IgD-negative memory B cell (primary cell): ENCODE measurements at regions not wholly inside any gene's neighbourhood (a gene's known extent, or its start where the extent isn't known, plus 50 kb on each side); places are given as distances from the start of the nearest gene placed in this dataset.

Experiments used
- H3K27ac Mint-ChIP-seq, 3 donors: one replicate each; pipeline ENCODE4 v1.8.0; 2020 to 2022; ENCODE audit warnings: mild to moderate bottlenecking in 3 of 3, mixed read lengths in 3 of 3, moderate library complexity in 1 of 3
- H3K27me3 Mint-ChIP-seq: one replicate; pipeline ENCODE4 v1.8.0; 2021; ENCODE audit warnings: mixed read lengths
- H3K36me3 Mint-ChIP-seq: one replicate; pipeline ENCODE4 v1.8.0; 2020; ENCODE audit warnings: mild to moderate bottlenecking, mixed read lengths
- H3K4me1 Mint-ChIP-seq, 3 donors: one replicate each; pipeline ENCODE4 v1.8.0; 2020 to 2022; ENCODE audit warnings: mixed read lengths in 3 of 3, mild to moderate bottlenecking in 1 of 3
- H3K4me3 Mint-ChIP-seq, 4 donors: one replicate each; pipeline ENCODE4 v1.8.0; 2020 to 2022; ENCODE audit warnings: mild to moderate bottlenecking in 4 of 4, mixed read lengths in 4 of 4, moderate library complexity in 3 of 4
- H3K9me3 Mint-ChIP-seq, 3 donors: one replicate each; pipeline ENCODE4 v1.8.0; 2020 to 2021; ENCODE audit warnings: mixed read lengths in 3 of 3, mild to moderate bottlenecking in 1 of 3

GRCh38 chr9:15113288-15113687, 193.7 kb downstream of the TTC39B start:
- Mint-ChIP-seq H3K4me1 (no peaks in the 10 kb centered on the region), H3K9me3 (peaks cover 0 to 1% (median 0%) of the 10 kb centered on the region in 3 donors), H3K36me3 (no peaks in the 10 kb centered on the region), H3K27me3 (peaks cover 2% of the 10 kb centered on the region), H3K27ac (no peak overlapping the region), H3K4me3 (no peak overlapping the region)

- Mint-ChIP-seq H3K4me3 (no peak overlapping the region), H3K9me3 (peaks cover 2 to 4% (median 4%) of the 10 kb centered on the region in 3 donors), H3K4me1 (no peaks in the 10 kb centered on the region), H3K27me3 (peaks cover 2% of the 10 kb centered on the region), H3K27ac (no peak overlapping the region), H3K36me3 (no peaks in the 10 kb centered on the region)
These were observed 195.9 kb downstream of the TTC39B start for GRCh38 chr9:15111071-15111470.

GRCh38 chr9:15104826-15105420, 194.7 kb upstream of the FREM1 start:
- Mint-ChIP-seq H3K4me3 (no peak overlapping the region), H3K27ac (no peak overlapping the region), H3K4me1 (no peaks in the 10 kb centered on the region), H3K36me3 (no peaks in the 10 kb centered on the region), H3K9me3 (peaks cover 2 to 4% (median 4%) of the 10 kb centered on the region in 3 donors), H3K27me3 (peaks cover 9% of the 10 kb centered on the region)

GRCh38 chr9:15103290-15103689, 193.1 kb upstream of the FREM1 start:
- Mint-ChIP-seq H3K9me3 (peaks cover 2 to 4% (median 2%) of the 10 kb centered on the region in 3 donors), H3K27me3 (peaks cover 9% of the 10 kb centered on the region), H3K27ac (no peak overlapping the region), H3K36me3 (no peaks in the 10 kb centered on the region), H3K4me1 (no peaks in the 10 kb centered on the region), H3K4me3 (no peak overlapping the region)

GRCh38 chr9:15101095-15101494, 190.9 kb upstream of the FREM1 start:
- no peaks in the 10 kb centered on the region for H3K9me3 Mint-ChIP-seq
- peaks cover 13% of the 10 kb centered on the region for H3K27me3 Mint-ChIP-seq
- no peaks in the 10 kb centered on the region for H3K36me3 Mint-ChIP-seq
- H3K27ac Mint-ChIP-seq: no peak overlapping the region
- no peaks in the 10 kb centered on the region for H3K4me1 Mint-ChIP-seq
- no peak overlapping the region for H3K4me3 Mint-ChIP-seq

- no peak overlapping the region for H3K4me3 Mint-ChIP-seq
- no peaks in the 10 kb centered on the region for H3K4me1 Mint-ChIP-seq
- H3K9me3 Mint-ChIP-seq: no peaks in the 10 kb centered on the region
- H3K36me3 Mint-ChIP-seq: no peaks in the 10 kb centered on the region
- H3K27ac Mint-ChIP-seq: no peak overlapping the region
- peaks cover 13% of the 10 kb centered on the region for H3K27me3 Mint-ChIP-seq
These were observed 190.3 kb upstream of the FREM1 start for GRCh38 chr9:15100571-15100970.

GRCh38 chr9:15096972-15097371, 186.7 kb upstream of the FREM1 start:
- Mint-ChIP-seq H3K9me3 (peaks cover 0 to 3% (median 0%) of the 10 kb centered on the region in 3 donors), H3K4me3 (no peak overlapping the region), H3K27ac (no peak overlapping the region), H3K36me3 (peaks cover 3% of the 10 kb centered on the region), H3K4me1 (no peaks in the 10 kb centered on the region), H3K27me3 (peaks cover 5% of the 10 kb centered on the region)

- no peaks in the 10 kb centered on the region for H3K27me3 Mint-ChIP-seq
- H3K27ac Mint-ChIP-seq: no peak overlapping the region
- no peaks in the 10 kb centered on the region for H3K9me3 Mint-ChIP-seq
- H3K36me3 Mint-ChIP-seq: peaks cover 1% of the 10 kb centered on the region
- H3K4me3 Mint-ChIP-seq: no peak overlapping the region
- H3K4me1 Mint-ChIP-seq: no peaks in the 10 kb centered on the region
These were observed 176.6 kb upstream of the FREM1 start for GRCh38 chr9:15086778-15087324.

- Mint-ChIP-seq H3K36me3 (peaks cover 1% of the 10 kb centered on the region), H3K4me3 (peak overlapping the region in 1 of 4 donors; percentile 6), H3K27ac (no peak overlapping the region), H3K27me3 (peaks cover under 1% of the 10 kb centered on the region), H3K4me1 (no peaks in the 10 kb centered on the region), H3K9me3 (no peaks in the 10 kb centered on the region)
These were observed 176.0 kb upstream of the FREM1 start for GRCh38 chr9:15086156-15086763.

- no peaks in the 10 kb centered on the region for H3K9me3 Mint-ChIP-seq
- H3K4me3 Mint-ChIP-seq: no peak overlapping the region
- peaks cover 1% of the 10 kb centered on the region for H3K36me3 Mint-ChIP-seq
- peaks cover 0 to 2% (median 0%) of the 10 kb centered on the region in 3 donors for H3K4me1 Mint-ChIP-seq
- peaks cover 3% of the 10 kb centered on the region for H3K27me3 Mint-ChIP-seq
- no peak overlapping the region for H3K27ac Mint-ChIP-seq
These were observed 171.0 kb upstream of the FREM1 start for GRCh38 chr9:15081021-15081753.

GRCh38 chr9:15080401-15080800, 170.2 kb upstream of the FREM1 start:
- Mint-ChIP-seq H3K27ac (no peak overlapping the region), H3K4me3 (no peak overlapping the region), H3K27me3 (peaks cover 3% of the 10 kb centered on the region)

GRCh38 chr9:15079989-15080388, 169.8 kb upstream of the FREM1 start:
- H3K4me3 Mint-ChIP-seq: no peak overlapping the region
- H3K9me3 Mint-ChIP-seq: peaks cover 2 to 3% (median 2%) of the 10 kb centered on the region in 3 donors
- H3K27ac Mint-ChIP-seq: no peak overlapping the region
- peaks cover 3% of the 10 kb centered on the region for H3K27me3 Mint-ChIP-seq
- peaks cover 1% of the 10 kb centered on the region for H3K36me3 Mint-ChIP-seq
- H3K4me1 Mint-ChIP-seq: peaks cover 0 to 2% (median 0%) of the 10 kb centered on the region in 3 donors

More at GRCh38 chr9:15080401-15080800, 170.2 kb upstream of the FREM1 start:
- peaks cover 0 to 2% (median 0%) of the 10 kb centered on the region in 3 donors for H3K9me3 Mint-ChIP-seq
- peaks cover 0 to 2% (median 0%) of the 10 kb centered on the region in 3 donors for H3K4me1 Mint-ChIP-seq
- H3K36me3 Mint-ChIP-seq: peaks cover 1% of the 10 kb centered on the region

- H3K4me3 Mint-ChIP-seq: no peak overlapping the region
These were observed 167.9 kb upstream of the FREM1 start for GRCh38 chr9:15077946-15078729.

GRCh38 chr9:15073620-15074019, 163.4 kb upstream of the FREM1 start:
- H3K36me3 Mint-ChIP-seq: no peaks in the 10 kb centered on the region

More at GRCh38 chr9:15077946-15078729, 167.9 kb upstream of the FREM1 start:
- H3K9me3 Mint-ChIP-seq: peaks cover 2 to 4% (median 4%) of the 10 kb centered on the region in 3 donors
- peaks cover 3% of the 10 kb centered on the region for H3K27me3 Mint-ChIP-seq
- H3K4me1 Mint-ChIP-seq: peaks cover 0 to 2% (median 0%) of the 10 kb centered on the region in 3 donors
- no peak overlapping the region for H3K27ac Mint-ChIP-seq
- H3K36me3 Mint-ChIP-seq: peaks cover 1% of the 10 kb centered on the region

More at GRCh38 chr9:15073620-15074019, 163.4 kb upstream of the FREM1 start:
- H3K9me3 Mint-ChIP-seq: peaks cover 2 to 4% (median 4%) of the 10 kb centered on the region in 3 donors
- no peak overlapping the region for H3K27ac Mint-ChIP-seq
- H3K27me3 Mint-ChIP-seq: peaks cover 2% of the 10 kb centered on the region
- H3K4me3 Mint-ChIP-seq: no peak overlapping the region
- peaks cover 0 to 2% (median 0%) of the 10 kb centered on the region in 3 donors for H3K4me1 Mint-ChIP-seq
